ENCODE measurements at regions not wholly inside any gene's neighbourhood (a gene's known extent, or its start where the extent isn't known, plus 50 kb on each side); places are given as distances from the start of the nearest gene placed in this dataset.

- H3K4me3 ChIP-seq (ENCODE audit: control insufficient read depth, low read depth, low read length): no peak overlapping the region
- DNase-seq (ENCODE audit: low read depth): no peak
- no peak for TF ChIP-seq CTCF (IDR thresholded peaks at IDR 0.05; ENCODE audit: control insufficient read depth, insufficient read depth, low read depth, low read length, missing control alignments)
Observed at GRCh38 chr4:133464311-133464710, 315.2 kb downstream of the PCDH10 start.

- no peak for TF ChIP-seq CTCF (IDR thresholded peaks at IDR 0.05; ENCODE audit: control insufficient read depth, insufficient read depth, low read depth, low read length, missing control alignments)
- no peak overlapping the region for H3K4me3 ChIP-seq (ENCODE audit: control insufficient read depth, low read depth, low read length)
- no peak for DNase-seq (ENCODE audit: low read depth)
Observed at GRCh38 chr4:133452678-133453077, 303.6 kb downstream of the PCDH10 start.

GRCh38 chr4:133450813-133451212 lies 301.7 kb downstream of the PCDH10 start:
- H3K4me3 ChIP-seq (ENCODE audit: control insufficient read depth, low read depth, low read length): no peak overlapping the region
- TF ChIP-seq CTCF (IDR thresholded peaks at IDR 0.05; ENCODE audit: control insufficient read depth, insufficient read depth, low read depth, low read length, missing control alignments): no peak
- DNase-seq (ENCODE audit: low read depth): no peak

GRCh38 chr4:133440404-133440803 lies 291.3 kb downstream of the PCDH10 start:
- H3K4me3 ChIP-seq (ENCODE audit: control insufficient read depth, low read depth, low read length): no peak overlapping the region
- no peak for TF ChIP-seq CTCF (IDR thresholded peaks at IDR 0.05; ENCODE audit: control insufficient read depth, insufficient read depth, low read depth, low read length, missing control alignments)
- DNase-seq (ENCODE audit: low read depth): no peak

DNA sequence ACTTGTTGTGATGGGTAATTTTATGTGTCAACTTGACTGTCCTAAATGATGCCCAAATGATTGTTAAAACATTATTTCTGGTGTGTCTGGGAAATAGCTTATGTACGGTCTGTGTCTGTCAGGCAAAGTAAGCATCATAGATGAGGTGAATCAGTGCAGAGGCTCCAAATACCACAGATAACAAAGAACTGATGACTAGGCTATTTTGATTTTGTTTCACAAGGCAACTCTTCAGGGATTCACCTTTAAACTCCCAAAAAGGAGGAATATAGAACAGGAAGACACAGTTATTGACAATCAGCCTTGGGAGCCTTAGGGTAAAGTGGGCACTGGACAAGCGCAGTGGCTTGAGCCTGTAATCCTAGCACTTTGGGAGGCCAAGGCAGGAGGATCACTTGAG lies 290.7 kb downstream of the PCDH10 start:
- DNase-seq (ENCODE audit: low read depth): no peak
- TF ChIP-seq CTCF (IDR thresholded peaks at IDR 0.05; ENCODE audit: control insufficient read depth, insufficient read depth, low read depth, low read length, missing control alignments): no peak
- no peak overlapping the region for H3K4me3 ChIP-seq (ENCODE audit: control insufficient read depth, low read depth, low read length)

DNA sequence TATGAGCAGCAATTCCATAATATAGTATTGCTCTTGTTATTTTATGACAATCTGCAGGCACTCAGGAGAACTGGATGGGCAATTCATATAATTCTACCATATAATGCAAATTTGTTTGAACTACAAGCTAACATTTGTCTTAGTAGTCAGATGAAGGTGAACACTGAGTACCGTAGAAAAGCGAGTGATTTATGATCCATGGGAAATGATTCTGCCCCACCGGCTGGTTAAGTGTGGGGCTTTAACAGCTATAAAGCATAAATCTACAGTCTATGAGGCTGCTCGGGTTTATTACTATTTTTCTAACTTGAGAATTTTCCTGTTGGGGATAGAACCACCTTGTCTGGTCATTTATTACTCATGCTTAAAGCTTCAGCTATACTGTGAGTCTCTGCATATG lies 275.5 kb downstream of the PCDH10 start:
- no peak for TF ChIP-seq CTCF (IDR thresholded peaks at IDR 0.05; ENCODE audit: control insufficient read depth, insufficient read depth, low read depth, low read length, missing control alignments)
- DNase-seq (ENCODE audit: low read depth): no peak
- no peak overlapping the region for H3K4me3 ChIP-seq (ENCODE audit: control insufficient read depth, low read depth, low read length)

- no peak for TF ChIP-seq CTCF (IDR thresholded peaks at IDR 0.05; ENCODE audit: control insufficient read depth, insufficient read depth, low read depth, low read length, missing control alignments)
- DNase-seq (ENCODE audit: low read depth): no peak
- H3K4me3 ChIP-seq (ENCODE audit: control insufficient read depth, low read depth, low read length): no peak overlapping the region
Observed at GRCh38 chr4:133403913-133404312, 254.8 kb downstream of the PCDH10 start.

Data from AG09309 (cell line).